ENCODE measurements at regions not wholly inside any gene's neighbourhood (a gene's known extent, or its start where the extent isn't known, plus 50 kb on each side); places are given as distances from the start of the nearest gene placed in this dataset.

DNA sequence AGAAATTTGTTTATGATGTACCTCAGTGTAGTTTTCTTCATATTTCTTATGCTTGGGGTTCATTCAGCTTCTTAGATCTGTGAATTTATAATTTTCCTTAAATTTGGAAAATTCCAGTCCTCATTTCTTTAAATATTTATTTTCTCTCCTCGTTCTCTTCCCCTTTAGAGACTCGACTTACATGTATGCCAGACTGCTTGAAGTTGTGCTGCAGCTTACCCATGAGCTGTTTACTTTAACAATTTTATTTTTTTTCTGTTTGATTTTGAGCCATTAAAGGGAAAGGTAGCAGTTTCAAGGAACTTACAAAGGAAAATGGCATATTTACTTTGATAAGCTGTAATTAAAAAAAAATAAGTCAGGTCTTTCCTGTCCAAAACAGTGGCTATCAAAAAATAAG, 123.0 kb upstream of the ZNF32 start:
- POLR2A ChIA-PET (ENCODE audit: unreplicated experiment) = no interaction called here
- Histone ChIP-seq H3F3A (ENCODE audit: insufficient read depth, low read depth) (no peaks in the 10 kb centered on the region), H3K4me1 (replicated peaks; ENCODE audit: insufficient read depth) (no peaks in the 10 kb centered on the region), H3K4me2 (no peak overlapping the region), H3K9me2 (ENCODE audit: insufficient read depth) (no peaks in the 10 kb centered on the region), H4K20me1 (ENCODE audit: insufficient read depth) (no peaks in the 10 kb centered on the region), H3K79me2 (ENCODE audit: low read depth) (no peaks in the 10 kb centered on the region), H3K27ac (no peak overlapping the region), H3K9me3 (ENCODE audit: insufficient read depth, low read depth) (no peaks in the 10 kb centered on the region), H3K36me3 (ENCODE audit: low read depth) (no peaks in the 10 kb centered on the region), H2AFZ (no peak overlapping the region), H3K4me3 (no peak overlapping the region), H3K27me3 (ENCODE audit: insufficient read depth, low read depth) (no peaks in the 10 kb centered on the region)
- CTCF ChIA-PET = no interaction called here
- DNase-seq = no peak
- no TSS peak for BruUV-seq (replicated peaks)
- intact Hi-C loops (cut with micrococcal nuclease; ENCODE audit: unreplicated experiment) = no loop called here
- TF ChIP-seq, protein P1, sequence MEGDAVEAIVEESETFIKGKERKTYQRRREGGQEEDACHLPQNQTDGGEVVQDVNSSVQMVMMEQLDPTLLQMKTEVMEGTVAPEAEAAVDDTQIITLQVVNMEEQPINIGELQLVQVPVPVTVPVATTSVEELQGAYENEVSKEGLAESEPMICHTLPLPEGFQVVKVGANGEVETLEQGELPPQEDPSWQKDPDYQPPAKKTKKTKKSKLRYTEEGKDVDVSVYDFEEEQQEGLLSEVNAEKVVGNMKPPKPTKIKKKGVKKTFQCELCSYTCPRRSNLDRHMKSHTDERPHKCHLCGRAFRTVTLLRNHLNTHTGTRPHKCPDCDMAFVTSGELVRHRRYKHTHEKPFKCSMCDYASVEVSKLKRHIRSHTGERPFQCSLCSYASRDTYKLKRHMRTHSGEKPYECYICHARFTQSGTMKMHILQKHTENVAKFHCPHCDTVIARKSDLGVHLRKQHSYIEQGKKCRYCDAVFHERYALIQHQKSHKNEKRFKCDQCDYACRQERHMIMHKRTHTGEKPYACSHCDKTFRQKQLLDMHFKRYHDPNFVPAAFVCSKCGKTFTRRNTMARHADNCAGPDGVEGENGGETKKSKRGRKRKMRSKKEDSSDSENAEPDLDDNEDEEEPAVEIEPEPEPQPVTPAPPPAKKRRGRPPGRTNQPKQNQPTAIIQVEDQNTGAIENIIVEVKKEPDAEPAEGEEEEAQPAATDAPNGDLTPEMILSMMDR (conservative IDR thresholded peaks at IDR 0.05) = no peak
- TF ChIP-seq EZH2 (IDR thresholded peaks at IDR 0.05; ENCODE audit: low read depth) = no peak

DNA sequence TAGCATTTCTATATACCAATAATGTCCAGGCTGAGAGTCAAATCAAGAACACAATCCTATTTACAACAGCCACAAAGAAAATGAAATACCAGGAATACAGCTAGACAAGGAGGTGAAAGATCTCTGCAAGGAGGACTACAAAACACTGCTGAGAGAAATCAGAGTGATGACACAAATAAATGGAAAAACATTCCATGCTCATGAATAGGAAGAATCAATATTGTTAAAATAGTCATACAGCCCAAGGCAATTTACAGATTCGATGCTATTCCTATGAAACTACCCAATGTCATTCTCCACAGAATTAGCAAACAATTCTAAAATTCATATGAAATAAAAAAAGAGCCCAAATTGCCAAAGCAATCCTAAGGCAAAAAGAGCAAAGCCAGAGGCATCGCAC, 116.8 kb upstream of the ZNF32 start:
- TF ChIP-seq, protein P1 (conservative IDR thresholded peaks at IDR 0.05) = no peak
- no peak for TF ChIP-seq EZH2 (IDR thresholded peaks at IDR 0.05; ENCODE audit: low read depth)

DNA sequence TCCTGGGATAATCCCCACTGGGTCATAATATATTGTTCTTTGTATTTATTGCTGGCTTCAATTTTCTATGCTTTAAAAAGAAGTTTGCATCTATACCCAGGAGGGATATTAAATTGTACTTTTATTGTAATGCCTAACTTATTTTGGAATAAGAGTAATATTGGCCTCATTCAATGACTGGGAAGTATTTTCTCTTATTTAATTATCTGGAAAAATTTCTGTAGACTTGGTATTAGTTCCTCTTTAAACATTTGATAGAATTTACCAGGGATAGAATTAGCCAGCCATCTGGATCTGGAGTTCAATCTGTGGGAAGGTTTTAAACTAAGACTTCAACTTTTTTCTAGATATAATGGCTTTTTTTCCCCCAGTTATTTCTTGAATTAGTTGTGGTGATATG, 115.2 kb upstream of the ZNF32 start:
- Histone ChIP-seq H3K4me3 (no peak overlapping the region), H4K20me1 (ENCODE audit: insufficient read depth) (no peaks in the 10 kb centered on the region), H3K36me3 (ENCODE audit: low read depth) (no peaks in the 10 kb centered on the region), H3K27me3 (ENCODE audit: insufficient read depth, low read depth) (0 out of 2 replicates have a peak, but pooled peaks cover 13% of the 10 kb centered on the region), H3F3A (ENCODE audit: insufficient read depth, low read depth) (no peaks in the 10 kb centered on the region), H2AFZ (no peak overlapping the region), H3K4me2 (no peak overlapping the region), H3K4me1 (replicated peaks; ENCODE audit: insufficient read depth) (no peaks in the 10 kb centered on the region), H3K9me2 (ENCODE audit: insufficient read depth) (no peaks in the 10 kb centered on the region), H3K9me3 (ENCODE audit: insufficient read depth, low read depth) (no peaks in the 10 kb centered on the region), H3K79me2 (ENCODE audit: low read depth) (no peaks in the 10 kb centered on the region), H3K27ac (no peak overlapping the region)
- intact Hi-C loops (cut with micrococcal nuclease; ENCODE audit: unreplicated experiment) = no loop called here
- no peak for TF ChIP-seq EZH2 (IDR thresholded peaks at IDR 0.05; ENCODE audit: low read depth)
- TF ChIP-seq, protein P1 (conservative IDR thresholded peaks at IDR 0.05) = no peak
- ChIA-PET CTCF (no interaction called here), POLR2A (ENCODE audit: unreplicated experiment) (no interaction called here)
- no TSS peak for BruUV-seq (replicated peaks)
- DNase-seq = no peak

More for the DNA sequence above, 116.8 kb upstream of the ZNF32 start:
- Histone ChIP-seq H3K27me3 (ENCODE audit: insufficient read depth, low read depth) (0 out of 2 replicates have a peak, but pooled peaks cover 4% of the 10 kb centered on the region), H2AFZ (no peak overlapping the region), H3K4me3 (no peak overlapping the region), H4K20me1 (ENCODE audit: insufficient read depth) (no peaks in the 10 kb centered on the region), H3K36me3 (ENCODE audit: low read depth) (no peaks in the 10 kb centered on the region), H3K4me2 (no peak overlapping the region), H3K27ac (no peak overlapping the region), H3K4me1 (replicated peaks; ENCODE audit: insufficient read depth) (no peaks in the 10 kb centered on the region), H3K9me2 (ENCODE audit: insufficient read depth) (no peaks in the 10 kb centered on the region), H3K9me3 (ENCODE audit: insufficient read depth, low read depth) (no peaks in the 10 kb centered on the region), H3K79me2 (ENCODE audit: low read depth) (no peaks in the 10 kb centered on the region), H3F3A (ENCODE audit: insufficient read depth, low read depth) (no peaks in the 10 kb centered on the region)
- no TSS peak for BruUV-seq (replicated peaks)
- no peak for DNase-seq
- intact Hi-C loops (cut with micrococcal nuclease; ENCODE audit: unreplicated experiment) = no loop called here
- ChIA-PET POLR2A (ENCODE audit: unreplicated experiment) (no interaction called here), CTCF (no interaction called here)

All from PC-9 (cell line).